ENCODE measurements at regions not wholly inside any gene's neighbourhood (a gene's known extent, or its start where the extent isn't known, plus 50 kb on each side); places are given as distances from the start of the nearest gene placed in this dataset.
"Not testable (repeated sequence)": the region's sequence is repeated elsewhere in the genome, so short reads cannot be mapped to it uniquely, and the experiment has no call there.

GRCh38 chr5:2533848-2534247 lies 217.6 kb downstream of the IRX2 start:
- not testable (repeated sequence) for TF ChIP-seq POLR2A (IDR thresholded peaks at IDR 0.05; ENCODE audit: low read length); GATA1 (IDR thresholded peaks at IDR 0.05; ENCODE audit: low read depth, low read length)
